ENCODE measurements at regions not wholly inside any gene's neighbourhood (a gene's known extent, or its start where the extent isn't known, plus 50 kb on each side); places are given as distances from the start of the nearest gene placed in this dataset.

- TF ChIP-seq ELK1 (IDR thresholded peaks at IDR 0.05; ENCODE audit: low read depth, low read length) (no peak), HDAC2 (IDR thresholded peaks at IDR 0.05) (no peak), NFIC (IDR thresholded peaks at IDR 0.05; ENCODE audit: low read depth, low read length) (no peak)
These were observed 1279.9 kb upstream of the EYS start (continued) for GRCh38 chr6:66986940-66987339.

- H3K9me3 ChIP-seq (replicated peaks; ENCODE audit: control insufficient read depth, insufficient read depth, low read length) = no peaks in the 10 kb centered on the region
- no peak overlapping the region for H3K4me2 ChIP-seq (ENCODE audit: control insufficient read depth, insufficient read depth)
- SMC1A ChIA-PET (ENCODE audit: uncharacterized antibody, unreplicated experiment) = no interaction called here
- FAIRE-seq = no peak
- no peak; the same call in 2 of the 3 replicates for ATAC-seq
- intact Hi-C loops (cut with micrococcal nuclease; ENCODE audit: unreplicated experiment) (no loop called here), in situ Hi-C loops (cut with MboI) (no loop called here)
- DNase-seq (ENCODE audit: low read depth, low spot score) = no peak
- H3K36me3 ChIP-seq (ENCODE audit: control insufficient read depth in 2 of 2, insufficient read depth in 2 of 2, low read length in 1 of 2) = no peaks in the 10 kb centered on the region
- H4K20me1 ChIP-seq (ENCODE audit: control insufficient read depth, insufficient read depth) = no peaks in the 10 kb centered on the region
- H3K27ac ChIP-seq (ENCODE audit: control insufficient read depth, insufficient read depth) = no peak overlapping the region
- BruUV-seq (replicated peaks) = no TSS peak
- POLR2A ChIA-PET = no interaction called here
- 0% methylated on average over 1 of the region's 1 CpG for WGBS (ENCODE audit: insufficient coverage, insufficient replicate concordance, low lambda C conversion rate, missing lambda C conversion rate)
- no peaks in the 10 kb centered on the region for H3K79me2 ChIP-seq (ENCODE audit: control insufficient read depth, insufficient read depth, low read length)
- H2AFZ ChIP-seq (ENCODE audit: control insufficient read depth, low read depth, low read length) = no peak overlapping the region
- H3K4me3 ChIP-seq = no peak overlapping the region
- no peaks in the 10 kb centered on the region for H3K4me1 ChIP-seq (ENCODE audit: control insufficient read depth, insufficient read depth, low read length)
- CTCF ChIA-PET = no interaction called here
- TF ChIP-seq NBN (IDR thresholded peaks at IDR 0.05) = no peak
- RAD21 ChIA-PET (ENCODE audit: unreplicated experiment) = no interaction called here
- H3K27me3 ChIP-seq (replicated peaks in 1 of 2; ENCODE audit: control insufficient read depth in 2 of 2, insufficient read depth in 2 of 2, low read length in 1 of 2) = no peaks in the 10 kb centered on the region
- no peak overlapping the region for H3K9ac ChIP-seq (ENCODE audit: control insufficient read depth, insufficient read depth, low read length)
These were observed 1278.8 kb upstream of the EYS start for GRCh38 chr6:66985816-66986215.

GRCh38 chr6:66970373-66970772 is 1263.3 kb upstream of the EYS start:
- ChIA-PET RAD21 (ENCODE audit: unreplicated experiment) (no interaction called here), CTCF (no interaction called here), POLR2A (no interaction called here), SMC1A (ENCODE audit: uncharacterized antibody, unreplicated experiment) (no interaction called here)
- DNase-seq (ENCODE audit: low read depth, low spot score) = no peak
- Histone ChIP-seq H3K27me3 (replicated peaks in 1 of 2; ENCODE audit: control insufficient read depth in 2 of 2, insufficient read depth in 2 of 2, low read length in 1 of 2) (no peaks in the 10 kb centered on the region), H2AFZ (ENCODE audit: control insufficient read depth, low read depth, low read length) (no peak overlapping the region), H3K4me3 (no peak overlapping the region), H3K9ac (ENCODE audit: control insufficient read depth, insufficient read depth, low read length) (no peak overlapping the region), H3K27ac (ENCODE audit: control insufficient read depth, insufficient read depth) (no peak overlapping the region), H4K20me1 (ENCODE audit: control insufficient read depth, insufficient read depth) (no peaks in the 10 kb centered on the region), H3K36me3 (ENCODE audit: control insufficient read depth in 2 of 2, insufficient read depth in 2 of 2, low read length in 1 of 2) (no peaks in the 10 kb centered on the region), H3K79me2 (ENCODE audit: control insufficient read depth, insufficient read depth, low read length) (no peaks in the 10 kb centered on the region), H3K9me3 (replicated peaks; ENCODE audit: control insufficient read depth, insufficient read depth, low read length) (no peaks in the 10 kb centered on the region), H3K4me1 (ENCODE audit: control insufficient read depth, insufficient read depth, low read length) (no peaks in the 10 kb centered on the region), H3K4me2 (ENCODE audit: control insufficient read depth, insufficient read depth) (no peak overlapping the region)
- in situ Hi-C loops (cut with MboI) = no loop called here
- ATAC-seq = no peak
- intact Hi-C loops (cut with micrococcal nuclease; ENCODE audit: unreplicated experiment) = no loop called here
- FAIRE-seq = no peak
- 0% methylated on average over 1 of the region's 1 CpG for WGBS (ENCODE audit: insufficient coverage, insufficient replicate concordance, low lambda C conversion rate, missing lambda C conversion rate)
- no TSS peak for BruUV-seq (replicated peaks)
- no peak for TF ChIP-seq TBL1XR1 (IDR thresholded peaks at IDR 0.05; ENCODE audit: low read depth, low read length)
- TF ChIP-seq SREBF2 (IDR thresholded peaks at IDR 0.05; ENCODE audit: low read length) = no peak
- no peak for TF ChIP-seq RELA (IDR thresholded peaks at IDR 0.05; ENCODE audit: borderline replicate concordance, partially characterized antibody)
- no peak for TF ChIP-seq CUX1 (IDR thresholded peaks at IDR 0.05; ENCODE audit: insufficient replicate concordance, low read depth, low read length)
- no peak for TF ChIP-seq ZNF274 (IDR thresholded peaks at IDR 0.05; ENCODE audit: insufficient read depth, insufficient read length)
- no peak for TF ChIP-seq CBFB (IDR thresholded peaks at IDR 0.05; ENCODE audit: low read depth)
- no peak for TF ChIP-seq HDAC6 (IDR thresholded peaks at IDR 0.05; ENCODE audit: unreplicated experiment)
- TF ChIP-seq GABPA (IDR thresholded peaks at IDR 0.05; ENCODE audit: low read depth) = no peak
- TF ChIP-seq SMC3 (IDR thresholded peaks at IDR 0.05; ENCODE audit: borderline replicate concordance, low read length) = no peak
